ENCODE measurements at regions not wholly inside any gene's neighbourhood (a gene's known extent, or its start where the extent isn't known, plus 50 kb on each side); places are given as distances from the start of the nearest gene placed in this dataset.
"Not testable (repeated sequence)": the region's sequence is repeated elsewhere in the genome, so short reads cannot be mapped to it uniquely, and the experiment has no call there.

DNA sequence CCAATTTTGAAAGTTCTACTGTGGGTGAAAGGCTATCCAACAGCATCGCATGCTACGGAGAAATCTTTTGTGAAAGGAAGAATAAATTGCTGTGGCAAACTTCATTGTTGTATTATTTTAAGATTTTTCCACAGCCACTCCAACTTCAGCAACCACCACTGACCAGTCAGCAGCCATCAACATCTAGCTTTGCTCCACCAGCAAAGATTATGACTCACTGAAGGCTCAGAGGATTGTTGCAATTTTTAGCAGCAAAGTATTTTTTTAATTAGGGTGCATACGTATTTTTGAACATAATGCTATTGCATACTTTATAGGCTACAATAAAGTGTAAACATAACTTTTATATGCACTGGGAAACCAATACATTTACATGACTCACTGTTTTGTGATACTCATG is 493.5 kb downstream of the TFAP2A start:
- DNase-seq = no peak

DNA sequence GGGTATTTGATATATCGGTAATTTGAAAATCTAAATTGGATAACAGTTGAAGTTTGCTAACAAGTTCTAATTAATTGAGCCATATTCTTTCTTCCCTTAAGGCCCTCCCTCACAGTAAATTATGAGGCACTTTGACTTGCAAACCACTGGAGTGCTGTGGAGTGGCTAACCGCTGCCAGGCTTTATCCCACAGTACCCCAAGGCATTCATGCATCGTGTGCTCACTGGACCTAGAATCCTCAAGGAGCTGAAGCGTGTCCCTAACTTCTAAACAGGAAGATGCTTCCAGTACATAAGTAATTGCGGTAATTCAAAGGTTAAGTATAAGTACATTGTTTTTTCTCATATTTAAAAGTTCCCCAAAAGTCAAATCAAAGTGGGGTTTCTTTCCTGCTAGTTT is 499.9 kb downstream of the TFAP2A start:
- DNase-seq = no peak

DNA sequence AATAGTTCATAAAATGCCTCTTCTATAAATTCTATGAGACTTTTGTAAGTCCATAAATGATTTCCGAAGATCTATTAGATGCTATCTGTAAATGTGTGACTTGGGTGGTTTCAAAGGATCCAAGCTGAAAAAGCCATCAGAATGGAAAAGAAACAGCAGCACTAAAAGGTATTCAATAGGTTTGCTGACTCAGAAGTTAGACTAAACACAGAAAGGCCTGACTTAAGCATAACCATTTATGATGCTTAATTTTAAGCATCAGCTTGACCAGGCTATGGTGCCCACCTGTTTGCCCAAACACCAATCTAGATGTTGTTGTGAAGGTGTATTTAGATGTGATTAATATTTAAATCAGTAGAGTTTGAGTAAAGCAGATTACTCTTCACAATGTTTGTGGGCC is 513.5 kb downstream of the TFAP2A start:
- no peak for DNase-seq

DNA sequence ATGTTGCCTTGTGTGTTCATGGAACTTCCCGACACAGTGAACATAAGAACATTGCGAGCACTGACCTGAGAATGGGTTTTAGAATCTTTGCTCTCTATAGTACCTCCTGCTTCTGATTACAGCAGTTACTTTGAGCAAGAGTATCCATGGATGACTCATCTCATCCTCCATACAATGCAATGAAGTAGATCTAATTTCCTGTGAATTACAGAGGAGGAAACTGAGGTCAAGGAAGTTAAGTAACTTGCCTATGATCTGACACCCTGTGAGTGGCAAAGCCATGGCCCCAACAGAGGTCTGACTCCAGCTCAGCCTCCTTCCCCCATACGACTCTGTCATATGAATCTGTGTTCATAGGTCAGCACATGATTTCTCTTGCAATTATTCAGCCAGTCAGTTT is 518.1 kb downstream of the TFAP2A start:
- no peak for DNase-seq

DNA sequence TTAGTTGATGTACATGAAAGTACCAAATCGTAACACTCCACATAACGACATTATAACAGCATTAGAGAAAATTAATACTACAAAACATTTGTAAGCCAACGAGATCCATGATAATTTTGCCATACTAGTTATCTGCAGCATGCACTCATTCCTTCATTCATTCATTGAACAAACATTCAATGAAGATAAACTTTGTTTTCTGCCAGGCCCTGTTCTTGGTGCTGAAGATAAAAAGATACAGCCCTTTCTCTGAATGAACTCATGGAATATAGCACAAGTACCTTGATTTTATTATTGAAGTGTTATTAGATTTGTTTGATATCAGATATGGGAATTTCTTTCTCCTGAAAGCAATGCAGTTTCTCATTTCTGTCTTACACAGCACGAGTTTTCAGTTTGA is 524.0 kb downstream of the TFAP2A start:
- no peak for DNase-seq

DNA sequence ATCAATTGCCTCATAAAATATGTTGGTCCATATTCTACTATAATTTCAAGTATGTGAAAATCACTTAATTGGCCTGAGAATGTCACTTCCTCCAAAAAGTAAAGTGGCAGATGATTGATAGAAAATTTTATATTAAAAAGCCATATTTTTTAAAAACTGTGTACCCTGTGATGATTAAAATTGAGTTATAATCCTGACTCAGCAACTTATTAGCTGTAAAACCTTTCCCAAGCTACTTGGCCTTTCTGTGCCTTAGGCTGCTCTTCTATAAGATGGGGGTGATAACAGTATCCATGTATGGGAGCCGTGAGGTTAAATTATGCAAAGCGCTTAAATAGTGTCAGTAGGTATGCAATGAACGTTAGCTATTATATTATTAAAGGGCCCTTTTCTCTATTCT is 524.4 kb downstream of the TFAP2A start:
- no peak for DNase-seq

DNA sequence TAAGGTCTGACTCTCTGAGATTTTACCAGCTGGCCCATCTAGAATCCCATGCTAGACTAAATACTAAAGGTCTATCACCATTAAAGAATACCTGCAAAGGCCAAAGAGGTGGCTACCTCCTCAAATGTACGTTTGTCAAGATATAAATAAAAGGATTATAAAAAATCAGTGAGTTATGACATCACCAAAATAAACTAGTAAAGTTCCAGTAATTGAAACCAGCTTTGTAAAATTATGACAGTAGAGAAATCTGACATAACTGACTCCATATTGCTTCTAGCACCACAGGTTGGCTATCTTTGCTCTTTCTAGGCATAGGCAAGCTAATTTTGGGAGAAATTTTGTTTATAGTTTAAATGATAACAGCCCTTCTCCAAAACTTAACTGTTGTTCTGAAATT is 536.3 kb downstream of the TFAP2A start:
- no peak for DNase-seq

DNA sequence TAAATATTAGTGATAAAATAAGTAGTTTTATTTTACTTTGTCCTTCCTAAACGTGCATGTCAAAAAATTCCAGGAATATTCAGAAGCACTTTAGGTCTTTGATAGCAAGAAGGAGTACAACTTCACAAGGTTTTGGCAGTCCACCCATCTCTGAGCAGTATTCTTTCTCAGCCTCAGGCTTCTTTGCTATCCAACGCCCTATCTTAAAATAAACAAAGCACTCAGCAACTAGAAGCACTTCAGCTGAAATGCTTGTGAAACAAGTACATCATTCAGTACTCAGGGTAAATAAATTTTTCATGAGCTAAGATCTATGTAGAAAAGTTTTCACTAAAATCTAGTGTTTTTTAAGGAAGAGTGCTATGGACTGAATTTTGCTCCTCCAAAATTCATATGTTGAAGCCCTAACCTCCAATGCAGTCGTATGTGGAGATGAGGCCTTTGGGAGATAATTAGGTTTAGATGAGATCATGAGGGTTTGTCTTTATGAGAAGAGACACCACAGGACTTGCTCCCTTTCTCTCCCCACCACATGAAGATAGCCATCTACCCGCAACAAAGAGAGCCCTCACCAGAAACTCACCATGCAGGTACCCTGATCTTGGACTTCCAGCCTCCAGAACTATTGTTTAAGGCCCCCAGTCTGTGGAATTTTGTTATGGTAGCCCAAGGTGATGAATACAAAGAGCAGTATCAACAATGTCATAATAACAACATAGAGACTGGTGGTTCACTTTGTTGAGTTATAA is 539.1 kb downstream of the TFAP2A start:
- DNase-seq = no peak

DNA sequence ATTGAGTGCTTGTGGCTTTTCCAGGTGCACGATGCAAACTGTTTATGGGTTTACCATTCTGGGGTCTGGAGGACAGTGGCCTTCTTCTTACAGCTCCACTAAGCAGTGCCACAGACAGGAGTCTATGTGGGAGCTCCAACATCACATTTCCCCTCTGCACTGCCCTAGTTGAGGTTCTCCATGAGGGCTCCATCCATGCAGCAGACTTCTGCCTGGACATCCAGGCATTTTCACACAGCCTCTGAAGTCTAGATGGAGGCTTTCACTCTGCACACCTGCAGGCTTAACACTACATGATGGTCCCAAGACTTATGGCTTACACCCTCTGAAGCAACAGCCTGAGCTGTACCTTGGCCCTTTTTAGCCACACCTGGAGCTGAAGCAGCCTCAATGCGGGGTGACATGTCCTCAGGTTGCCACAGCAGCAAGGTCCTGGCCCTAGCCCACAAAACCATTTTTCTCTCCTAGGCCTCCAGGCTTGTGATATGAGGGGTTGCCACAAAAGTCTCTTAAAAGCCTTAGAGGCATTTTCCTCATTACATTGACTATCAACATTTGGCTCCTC is 552.2 kb downstream of the TFAP2A start:
- DNase-seq = no peak

DNA sequence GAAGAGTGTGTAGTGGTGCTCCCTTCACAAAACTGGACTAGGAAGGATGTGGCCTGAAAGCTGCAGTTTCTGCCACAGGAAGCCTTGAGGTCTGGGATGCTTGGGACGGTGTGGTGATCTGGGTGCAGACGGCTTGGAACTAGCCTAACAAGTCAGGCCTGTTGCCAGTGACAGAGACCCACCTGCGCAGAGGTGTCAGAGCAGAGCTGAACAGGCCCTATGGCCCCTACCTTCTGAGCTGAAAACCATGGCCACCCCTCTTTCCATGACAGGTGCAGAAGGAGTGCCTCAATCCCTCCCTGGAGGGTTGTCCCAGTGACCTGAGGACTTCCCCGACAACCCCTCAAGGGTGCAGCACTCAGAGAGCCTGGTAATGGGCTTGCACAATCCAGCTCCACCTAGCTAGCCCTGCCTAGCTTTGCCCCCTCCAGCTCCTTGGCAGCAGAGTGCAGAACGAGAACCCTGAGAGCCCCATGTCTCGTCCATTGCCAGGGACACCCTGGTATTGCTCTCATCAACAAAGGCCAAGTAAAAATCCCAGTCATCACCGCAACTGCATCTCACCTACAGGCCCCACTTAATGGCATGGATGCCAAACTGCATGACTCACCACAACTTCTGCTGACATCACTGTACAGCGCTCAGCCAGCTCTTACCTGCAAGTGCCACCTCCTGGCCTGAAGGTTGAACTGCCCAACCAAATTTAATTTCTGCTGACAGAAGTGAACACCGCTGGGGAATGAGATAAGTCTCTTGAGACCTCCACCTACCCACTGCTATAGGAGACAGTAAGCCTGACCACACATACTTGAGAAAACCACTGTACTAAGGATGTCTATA is 563.1 kb downstream of the TFAP2A start:
- DNase-seq = no peak

DNA sequence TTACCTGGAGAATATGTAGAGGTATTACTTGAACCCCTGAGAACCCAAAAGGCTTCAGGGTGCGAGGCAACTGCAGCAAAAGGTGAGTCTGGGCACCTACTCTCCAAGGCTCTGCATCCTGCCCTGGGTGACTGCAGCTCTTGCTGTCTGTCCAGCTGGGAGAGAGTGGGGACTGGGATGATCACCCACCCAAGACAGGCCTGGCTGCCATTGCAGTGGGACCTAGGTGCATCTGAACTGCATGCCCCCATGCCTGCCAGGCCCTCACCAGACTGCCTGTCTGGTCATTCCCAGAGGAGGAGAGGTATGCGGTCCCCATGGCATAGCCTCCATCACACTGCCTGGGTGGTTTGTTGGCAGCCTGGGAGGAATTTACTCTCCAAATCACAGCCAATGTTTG is 563.9 kb downstream of the TFAP2A start:
- DNase-seq = no peak

DNA sequence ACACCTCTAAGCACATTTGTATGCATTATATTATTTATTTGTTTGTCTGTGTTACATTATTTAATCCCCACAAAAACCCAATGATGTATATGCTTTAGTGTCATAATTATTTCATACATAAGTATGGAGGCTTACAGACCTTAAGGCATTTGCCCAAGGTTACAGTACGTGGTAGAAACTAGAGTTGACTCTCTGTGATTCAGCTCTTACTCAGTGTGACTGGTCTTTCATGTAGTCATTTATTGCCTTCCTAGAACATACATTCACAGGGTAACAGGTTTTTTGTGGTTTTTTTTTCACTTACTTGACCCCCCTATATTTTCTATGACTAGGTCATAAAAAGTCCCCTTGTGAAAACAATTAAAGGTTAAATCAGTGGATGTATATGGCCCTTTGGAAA is 566.8 kb downstream of the TFAP2A start:
- DNase-seq = no peak

DNA sequence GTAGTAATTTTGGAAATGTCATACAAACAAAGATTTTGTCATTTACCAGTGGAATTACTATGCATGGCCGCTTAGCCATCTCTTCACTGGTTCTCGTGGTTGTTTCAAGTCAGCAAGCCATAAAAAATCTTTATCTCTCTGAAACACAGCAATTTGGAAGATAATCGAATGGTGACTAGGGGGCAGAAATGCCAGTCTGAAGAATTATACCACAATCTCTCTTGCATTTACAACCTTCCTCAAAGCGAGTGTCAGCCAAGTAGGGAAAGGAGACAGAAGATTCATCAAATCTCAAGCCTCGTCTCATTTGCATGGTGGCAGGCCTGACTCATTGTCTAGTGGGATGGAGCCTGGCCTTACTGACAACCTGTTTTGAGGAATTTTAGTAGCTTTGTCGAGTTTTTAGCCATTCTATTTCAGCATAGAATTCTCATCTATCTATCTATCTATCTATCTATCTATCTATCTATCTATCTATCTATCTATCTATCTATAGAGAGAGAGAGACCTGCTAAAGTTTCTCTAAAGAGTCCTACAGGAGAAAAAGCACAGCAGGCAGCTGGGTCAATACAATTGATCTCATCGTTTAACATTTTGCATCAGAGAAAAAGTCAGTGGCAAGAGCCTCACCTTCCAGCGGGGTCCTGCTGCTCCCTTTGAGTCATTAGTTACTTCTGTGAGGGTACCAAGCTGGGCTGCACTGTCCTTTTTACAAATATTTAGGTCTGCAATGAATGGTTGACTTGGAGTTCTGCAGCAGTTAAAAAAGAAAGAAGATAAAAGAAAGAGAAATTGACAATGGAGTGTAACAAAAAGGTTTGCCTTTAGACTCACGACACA is 572.8 kb downstream of the TFAP2A start:
- DNase-seq = no peak

DNA sequence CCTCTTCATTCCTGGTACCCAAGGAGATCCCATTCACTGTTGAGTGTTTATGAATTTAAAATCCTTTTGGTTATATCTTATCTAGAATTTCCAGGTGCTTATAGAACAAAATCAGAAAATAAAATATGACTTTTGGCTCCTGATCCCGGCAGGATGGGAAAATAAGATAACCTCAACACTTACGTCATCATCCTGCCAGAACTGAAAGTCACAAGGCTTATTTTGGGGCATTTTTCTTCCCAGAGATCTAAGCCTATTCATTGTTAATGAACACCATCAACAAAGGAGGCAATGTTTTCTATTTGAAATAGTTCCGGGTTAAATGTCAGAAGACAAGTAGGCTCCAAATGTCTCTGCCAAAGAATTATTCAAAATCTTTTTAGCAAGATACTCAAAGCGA is 580.6 kb downstream of the TFAP2A start:
- no peak for DNase-seq

DNA sequence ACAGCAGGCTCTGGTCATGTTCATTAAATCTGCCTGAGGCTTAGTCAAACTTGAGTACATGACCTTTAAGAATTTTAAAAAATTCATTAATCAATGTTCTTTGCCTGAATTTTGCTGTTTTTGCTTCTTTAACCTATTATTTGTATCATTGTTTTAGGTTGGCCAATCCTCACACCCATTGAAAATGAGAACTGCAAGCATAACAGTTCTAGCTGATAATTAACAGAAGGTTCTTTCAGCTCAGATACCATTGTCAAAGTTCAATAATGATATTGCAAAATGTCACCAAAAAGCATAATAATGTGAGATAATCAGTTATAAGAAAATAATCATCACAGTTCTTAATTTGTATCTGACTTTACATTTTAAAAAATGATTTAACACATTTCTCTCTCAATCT is 583.1 kb downstream of the TFAP2A start:
- no peak for DNase-seq

DNA sequence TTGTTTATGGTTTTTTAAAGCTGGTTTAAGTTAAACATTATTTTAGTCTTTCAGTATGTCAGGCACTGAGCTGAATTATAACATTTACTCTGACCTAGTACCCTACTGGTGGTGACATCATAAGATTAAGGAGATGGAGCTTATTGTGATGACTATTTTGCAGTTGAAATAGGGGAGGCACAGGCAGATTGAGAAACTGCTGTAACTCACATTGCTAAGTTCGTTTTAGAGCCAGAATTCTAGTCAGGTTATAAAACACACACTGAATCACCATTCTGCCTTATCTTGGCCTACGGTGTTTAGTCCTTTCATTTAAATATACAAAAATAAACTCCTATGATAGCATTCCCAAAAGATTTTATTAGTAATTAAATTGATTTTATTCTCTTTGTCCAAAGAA is 584.1 kb downstream of the TFAP2A start:
- no peak for DNase-seq

DNA sequence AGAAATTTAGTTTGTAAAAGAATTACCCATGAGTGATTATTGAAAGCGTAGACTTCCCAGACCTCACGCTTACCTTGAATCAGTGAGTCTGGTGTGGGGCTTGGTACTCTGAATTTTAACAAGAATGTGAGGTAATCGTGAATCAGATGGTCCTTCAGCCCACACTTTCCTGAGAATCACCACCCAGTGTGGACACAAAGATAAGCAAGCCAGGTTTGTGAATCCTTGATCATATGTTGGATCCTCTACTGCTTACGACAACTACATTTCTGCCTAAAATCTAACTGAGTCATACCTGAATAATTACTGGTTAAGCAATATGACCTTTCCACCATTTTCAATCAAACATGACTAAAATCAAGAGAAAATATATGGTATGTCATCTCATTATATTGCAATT is 589.3 kb downstream of the TFAP2A start:
- DNase-seq = no peak

DNA sequence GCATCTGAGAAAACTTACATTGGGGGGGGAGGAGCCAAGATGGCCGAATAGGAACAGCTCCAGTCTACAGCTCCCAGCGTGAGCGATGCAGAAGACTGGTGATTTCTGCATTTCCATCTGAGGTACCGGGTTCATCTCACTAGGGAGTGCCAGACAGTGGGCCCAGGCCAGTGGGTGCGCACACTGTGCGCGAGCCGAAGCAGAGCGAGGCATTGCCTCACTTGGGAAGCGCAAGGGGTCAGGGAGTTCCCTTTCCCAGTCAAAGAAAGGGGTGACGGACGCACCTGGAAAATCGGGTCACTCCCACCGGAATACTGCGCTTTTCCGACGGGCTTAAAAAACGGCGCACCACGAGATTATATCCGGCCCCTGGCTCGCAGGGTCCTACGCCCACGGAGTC is 604.1 kb downstream of the TFAP2A start:
- DNase-seq = not testable (repeated sequence)

DNA sequence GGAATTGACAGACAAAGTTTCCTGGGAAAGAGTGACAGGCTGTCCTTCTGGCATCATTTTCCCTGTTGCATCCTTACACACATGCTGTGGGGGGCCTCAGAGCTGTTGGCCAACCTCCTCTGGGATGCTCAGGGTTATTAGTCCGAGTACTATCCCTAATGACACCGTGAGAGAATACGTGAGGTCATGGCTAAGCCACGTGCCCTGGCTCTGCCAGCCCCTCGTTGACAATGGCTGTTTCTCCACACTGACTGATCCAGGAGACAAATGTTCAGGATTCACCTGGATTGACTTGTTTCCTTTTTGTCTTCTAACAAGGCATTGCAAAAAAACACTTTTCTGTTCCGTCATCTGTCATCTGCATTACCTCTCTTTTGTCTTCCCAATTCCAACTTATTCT is 604.6 kb downstream of the TFAP2A start:
- no peak for DNase-seq

DNA sequence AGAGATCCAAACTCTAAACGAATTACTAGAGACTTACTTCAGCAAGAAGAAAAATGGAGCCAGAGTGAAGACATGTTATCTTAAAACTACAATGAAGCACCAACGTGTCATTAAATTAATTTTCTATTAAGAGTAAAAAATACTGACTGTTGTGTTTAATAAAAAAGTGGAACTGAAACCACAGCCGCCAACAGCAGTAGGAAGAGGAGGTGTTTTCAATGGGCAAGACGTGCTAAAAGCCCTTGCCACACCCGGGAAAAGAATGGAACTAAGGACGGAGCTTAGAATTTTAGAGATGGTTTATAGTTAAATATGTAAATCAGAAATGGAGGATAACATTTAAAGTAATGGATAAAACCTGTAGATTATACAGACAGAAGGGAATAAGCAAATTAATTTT is 608.7 kb downstream of the TFAP2A start:
- no peak for DNase-seq

DNA sequence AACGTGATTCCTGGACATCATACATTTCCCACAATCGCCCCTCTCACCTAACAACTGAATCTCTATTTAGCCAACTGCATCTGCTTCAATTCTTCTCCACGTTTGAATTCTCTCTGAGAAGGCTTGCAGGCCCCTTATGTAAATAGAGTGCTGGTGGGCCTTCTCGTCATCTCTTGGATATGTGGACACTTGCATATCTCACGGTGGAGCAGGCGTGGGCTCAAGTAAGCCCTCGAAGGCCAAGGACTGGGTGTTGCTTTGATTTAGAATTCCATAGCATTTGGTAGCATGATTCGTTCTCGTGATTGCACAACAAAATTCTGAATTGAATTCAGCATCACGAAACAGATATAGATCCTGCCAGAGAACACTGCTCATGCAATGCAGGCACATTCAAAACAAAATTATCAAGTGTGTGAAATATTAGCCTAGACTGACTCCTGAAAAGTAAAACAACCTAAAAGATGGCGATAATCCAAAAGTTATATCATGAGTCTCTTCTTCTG is 613.6 kb downstream of the TFAP2A start:
- DNase-seq = no peak

DNA sequence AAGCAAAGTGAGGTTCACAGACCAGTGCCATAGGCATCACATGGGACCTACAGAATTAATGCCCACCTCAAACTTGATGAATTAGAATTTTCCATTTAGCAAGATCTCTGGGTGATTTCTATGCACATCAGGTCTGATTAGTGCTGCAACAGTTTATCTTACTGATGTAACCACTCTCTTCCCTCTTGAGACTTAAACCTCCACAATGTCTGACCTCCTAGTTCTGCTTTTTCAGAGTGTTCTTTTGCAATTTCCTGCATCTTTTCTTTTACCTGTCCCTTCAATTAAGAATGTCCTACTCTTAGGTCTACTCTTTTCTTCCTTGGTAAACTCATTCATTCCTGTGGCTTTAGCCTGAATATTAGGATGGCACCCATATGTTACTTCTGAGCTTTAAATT is 615.3 kb downstream of the TFAP2A start:
- DNase-seq = no peak

DNA sequence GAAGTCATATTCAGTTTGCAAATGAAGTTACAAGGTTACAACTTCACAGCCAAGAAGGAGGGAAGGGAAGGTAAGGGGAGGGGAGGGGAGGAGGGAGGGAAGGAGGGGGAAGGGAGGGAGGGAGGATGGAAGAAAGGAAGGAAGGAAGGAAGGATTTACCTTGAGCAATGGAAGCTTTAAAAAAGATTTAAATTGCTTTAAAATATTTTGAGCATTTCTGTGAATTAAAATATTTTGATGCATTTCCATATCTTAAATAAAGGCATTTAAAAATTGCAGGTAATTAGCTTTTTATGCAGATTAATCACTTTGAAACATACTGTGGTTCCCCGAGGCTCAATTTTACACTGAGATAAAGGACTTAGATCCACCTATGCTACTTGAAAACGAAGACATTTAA is 618.0 kb downstream of the TFAP2A start:
- DNase-seq = no peak

Data from activated CD8-positive, alpha-beta memory T cell treated with anti-CD3 and anti-CD28 coated beads, Interleukin-2, amount 50 U/mL, for 4 hours (primary cell).